GF-D8 (cell line): ENCODE measurements at regions not wholly inside any gene's neighbourhood (a gene's known extent, or its start where the extent isn't known, plus 50 kb on each side); places are given as distances from the start of the nearest gene placed in this dataset.
"Not testable (repeated sequence)": the region's sequence is repeated elsewhere in the genome, so short reads cannot be mapped to it uniquely, and the experiment has no call there.

Source experiments
- DNase-seq: peaks from one replicate; lab custom pipeline; 2025; lab: John Stamatoyannopoulos, UW

- DNase-seq, result no peak
Measured at GRCh38 chr10:129046065-129046681, 420.9 kb upstream of the MGMT start.

GRCh38 chr10:129046962-129047361 is 420.1 kb upstream of the MGMT start:
- no peak for DNase-seq

GRCh38 chr10:129047600-129047999 is 419.4 kb upstream of the MGMT start:
- DNase-seq, result no peak

GRCh38 chr10:129048513-129048912 is 418.5 kb upstream of the MGMT start:
- DNase-seq, result no peak

GRCh38 chr10:129049501-129049900 is 417.5 kb upstream of the MGMT start:
- no peak for DNase-seq

GRCh38 chr10:129055225-129055624 is 411.8 kb upstream of the MGMT start:
- DNase-seq, result no peak

- no peak for DNase-seq
Measured at GRCh38 chr10:129055986-129056385, 411.1 kb upstream of the MGMT start.

- DNase-seq, result no peak
Measured at GRCh38 chr10:129056734-129057689, 410.0 kb upstream of the MGMT start.

- DNase-seq, result peak; percentile 19
Measured at GRCh38 chr10:129057856-129058663, 409.0 kb upstream of the MGMT start.

GRCh38 chr10:129058664-129059155 is 408.3 kb upstream of the MGMT start:
- DNase-seq, result no peak

GRCh38 chr10:129059977-129060376 is 407.1 kb upstream of the MGMT start:
- DNase-seq, result no peak

GRCh38 chr10:129063212-129063611 is 403.8 kb upstream of the MGMT start:
- no peak for DNase-seq

GRCh38 chr10:129063877-129064276 is 403.2 kb upstream of the MGMT start:
- DNase-seq, result no peak

- DNase-seq, result not testable (repeated sequence)
Measured at GRCh38 chr10:129066529-129066928, 400.5 kb upstream of the MGMT start.

- not testable (repeated sequence) for DNase-seq
Measured at GRCh38 chr10:129071411-129071810, 395.6 kb upstream of the MGMT start.

- DNase-seq, result no peak
Measured at GRCh38 chr10:129074939-129075338, 392.1 kb upstream of the MGMT start.

GRCh38 chr10:129075508-129075907 is 391.5 kb upstream of the MGMT start:
- no peak for DNase-seq

- no peak for DNase-seq
Measured at GRCh38 chr10:129075927-129076326, 391.1 kb upstream of the MGMT start.

- no peak for DNase-seq
Measured at GRCh38 chr10:129078346-129078745, 388.7 kb upstream of the MGMT start.

GRCh38 chr10:129078746-129079145 is 388.3 kb upstream of the MGMT start:
- DNase-seq, result no peak

GRCh38 chr10:129079705-129080104 is 387.3 kb upstream of the MGMT start:
- DNase-seq, result no peak

- no peak for DNase-seq
Measured at GRCh38 chr10:129085811-129086210, 381.2 kb upstream of the MGMT start.
